ENCODE measurements at regions not wholly inside any gene's neighbourhood (a gene's known extent, or its start where the extent isn't known, plus 50 kb on each side); places are given as distances from the start of the nearest gene placed in this dataset.

DNA sequence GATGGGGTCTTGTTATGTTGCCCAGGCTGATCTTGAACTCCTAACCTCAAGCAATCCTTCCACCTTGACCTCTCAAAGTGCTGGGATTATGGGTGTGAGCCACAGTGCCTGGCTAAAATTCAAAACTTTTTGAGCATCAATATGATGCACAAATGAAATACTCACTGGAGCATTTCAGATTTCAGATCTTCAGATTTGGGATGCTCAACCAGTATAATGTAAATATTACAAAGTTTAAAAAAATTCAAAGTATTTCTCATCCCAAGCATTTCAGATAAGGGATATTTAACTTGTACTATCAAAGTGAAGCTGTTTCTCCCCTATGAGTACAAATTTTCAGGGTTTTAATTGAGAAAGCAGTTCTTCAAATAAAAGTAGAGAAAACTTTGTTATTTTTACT, 164.1 kb upstream of the CCDC68 start:
- intact Hi-C loops (cut with micrococcal nuclease; ENCODE audit: unreplicated experiment): no loop called here
- TF ChIP-seq CTCF (IDR thresholded peaks at IDR 0.05; ENCODE audit: unreplicated experiment): no peak
- Mint-ChIP-seq H3K27me3 (ENCODE audit: unreplicated experiment) (no peaks in the 10 kb centered on the region), H3K27ac (ENCODE audit: unreplicated experiment) (no peak overlapping the region), H3K4me3 (ENCODE audit: low read depth, unreplicated experiment) (no peak overlapping the region), H3K9me3 (ENCODE audit: low read depth, unreplicated experiment) (peaks cover 2% of the 10 kb centered on the region), H3K4me1 (ENCODE audit: low read depth, unreplicated experiment) (no peaks in the 10 kb centered on the region), H3K36me3 (ENCODE audit: insufficient read depth, unreplicated experiment) (no peaks in the 10 kb centered on the region)
- BruUV-seq (replicated peaks): no TSS peak
- CTCF ChIA-PET: no interaction called here
- DNase-seq: no peak

DNA sequence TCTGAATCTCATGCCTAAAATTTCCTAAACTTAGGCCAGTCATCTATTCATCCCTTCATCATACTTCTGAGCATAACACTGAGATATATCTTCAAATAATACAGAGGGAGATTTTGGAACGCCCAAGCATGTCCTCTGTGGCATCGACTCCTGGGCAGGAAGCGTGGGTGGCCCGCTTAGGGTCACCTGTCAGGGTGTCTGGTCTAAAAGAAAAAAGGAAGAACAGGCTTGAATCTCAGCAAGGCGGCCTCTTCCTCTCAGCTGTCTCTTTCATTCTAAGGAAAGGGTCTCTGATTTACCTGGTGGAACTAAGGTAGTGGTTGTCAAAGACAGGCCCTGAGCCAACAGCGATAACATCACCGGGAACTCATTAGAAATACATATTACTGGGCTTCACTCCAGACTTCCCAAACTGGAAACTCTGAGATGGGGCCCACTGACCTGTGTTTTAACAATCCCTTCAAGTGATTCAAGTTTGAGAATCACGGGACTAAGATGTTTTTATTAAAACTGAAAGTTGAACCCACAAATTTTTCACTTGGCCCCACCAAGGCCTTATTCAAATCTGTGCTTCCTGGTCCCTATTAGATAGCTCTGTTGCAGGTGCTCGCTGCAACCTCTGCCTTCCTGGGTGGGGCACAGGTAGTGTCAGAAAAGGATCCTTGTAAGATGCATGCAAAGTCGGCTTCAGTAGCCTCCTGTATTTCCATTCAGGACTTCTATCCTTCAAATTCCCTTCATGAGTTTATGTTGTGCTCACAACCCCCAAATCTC, 162.3 kb upstream of the CCDC68 start:
- Mint-ChIP-seq H3K36me3 (ENCODE audit: insufficient read depth, unreplicated experiment) (no peaks in the 10 kb centered on the region), H3K4me1 (ENCODE audit: low read depth, unreplicated experiment) (no peaks in the 10 kb centered on the region), H3K9me3 (ENCODE audit: low read depth, unreplicated experiment) (no peaks in the 10 kb centered on the region), H3K27ac (ENCODE audit: unreplicated experiment) (no peak overlapping the region), H3K4me3 (ENCODE audit: low read depth, unreplicated experiment) (no peak overlapping the region), H3K27me3 (ENCODE audit: unreplicated experiment) (no peaks in the 10 kb centered on the region)
- no peak for DNase-seq
- intact Hi-C loops (cut with micrococcal nuclease; ENCODE audit: unreplicated experiment): no loop called here
- no TSS peak for BruUV-seq (replicated peaks)
- TF ChIP-seq CTCF (IDR thresholded peaks at IDR 0.05; ENCODE audit: unreplicated experiment): no peak
- CTCF ChIA-PET: no interaction called here

GRCh38 chr18:55120896-55121295, 161.6 kb upstream of the CCDC68 start:
- no peak overlapping the region for H3K27ac Mint-ChIP-seq (ENCODE audit: unreplicated experiment)
- no peak overlapping the region for H3K4me3 Mint-ChIP-seq (ENCODE audit: low read depth, unreplicated experiment)
- DNase-seq: no peak
- no peak for TF ChIP-seq CTCF (IDR thresholded peaks at IDR 0.05; ENCODE audit: unreplicated experiment)
- no peaks in the 10 kb centered on the region for H3K27me3 Mint-ChIP-seq (ENCODE audit: unreplicated experiment)
- no TSS peak for BruUV-seq (replicated peaks)
- H3K36me3 Mint-ChIP-seq (ENCODE audit: insufficient read depth, unreplicated experiment): no peaks in the 10 kb centered on the region
- no peaks in the 10 kb centered on the region for H3K9me3 Mint-ChIP-seq (ENCODE audit: low read depth, unreplicated experiment)
- intact Hi-C loops (cut with micrococcal nuclease; ENCODE audit: unreplicated experiment): no loop called here
- CTCF ChIA-PET: no interaction called here
- no peaks in the 10 kb centered on the region for H3K4me1 Mint-ChIP-seq (ENCODE audit: low read depth, unreplicated experiment)

DNA sequence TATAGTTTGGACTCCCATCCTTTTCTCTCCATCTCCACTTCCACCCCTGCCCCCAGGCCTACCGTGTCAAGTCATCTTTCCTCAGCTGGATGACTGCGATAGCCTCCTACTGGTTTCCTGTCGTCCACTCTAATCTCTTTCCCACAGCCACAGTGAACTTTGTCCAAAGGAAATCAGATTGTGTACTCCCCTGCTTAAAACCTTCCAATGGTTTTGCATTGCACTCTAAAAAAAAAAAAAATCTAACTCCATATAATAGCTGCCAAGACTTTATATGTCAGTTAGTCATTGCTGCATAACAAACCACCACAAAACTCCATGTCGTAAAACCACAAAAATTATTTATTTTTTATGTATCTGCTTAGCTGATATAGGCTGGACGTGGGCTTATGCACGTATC, 160.2 kb upstream of the CCDC68 start:
- no peaks in the 10 kb centered on the region for H3K36me3 Mint-ChIP-seq (ENCODE audit: insufficient read depth, unreplicated experiment)
- H3K27ac Mint-ChIP-seq (ENCODE audit: unreplicated experiment): no peak overlapping the region
- no peaks in the 10 kb centered on the region for H3K9me3 Mint-ChIP-seq (ENCODE audit: low read depth, unreplicated experiment)
- H3K4me3 Mint-ChIP-seq (ENCODE audit: low read depth, unreplicated experiment): no peak overlapping the region
- CTCF ChIA-PET: no interaction called here
- no peak for TF ChIP-seq CTCF (IDR thresholded peaks at IDR 0.05; ENCODE audit: unreplicated experiment)
- no peaks in the 10 kb centered on the region for H3K4me1 Mint-ChIP-seq (ENCODE audit: low read depth, unreplicated experiment)
- DNase-seq: no peak
- BruUV-seq (replicated peaks): no TSS peak
- intact Hi-C loops (cut with micrococcal nuclease; ENCODE audit: unreplicated experiment): no loop called here
- H3K27me3 Mint-ChIP-seq (ENCODE audit: unreplicated experiment): no peaks in the 10 kb centered on the region

Measured in Calu3 (cell line).